ENCODE measurements at regions not wholly inside any gene's neighbourhood (a gene's known extent, or its start where the extent isn't known, plus 50 kb on each side); places are given as distances from the start of the nearest gene placed in this dataset.

DNA sequence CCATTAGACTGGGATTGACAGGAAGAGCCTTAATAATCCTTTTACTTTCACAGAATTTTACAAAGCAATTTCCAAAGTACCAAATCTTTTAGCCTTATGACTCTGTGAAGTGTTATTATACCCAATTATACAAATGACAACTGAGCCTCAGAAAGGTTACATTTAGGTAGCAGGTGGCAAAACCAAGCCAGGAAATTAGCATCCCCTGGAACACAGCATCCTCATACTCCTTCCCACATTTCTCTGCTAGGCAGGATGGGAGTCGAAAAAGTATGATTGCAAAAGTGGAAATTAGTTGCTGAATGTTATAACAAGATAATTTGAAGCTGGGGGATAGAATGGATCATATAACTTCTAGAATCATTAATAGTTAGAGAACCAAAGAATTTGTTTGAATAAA is 359.7 kb upstream of the PDGFD start:
- TF ChIP-seq POLR2AphosphoS5 (IDR thresholded peaks at IDR 0.05): no peak
- TF ChIP-seq, protein P1, sequence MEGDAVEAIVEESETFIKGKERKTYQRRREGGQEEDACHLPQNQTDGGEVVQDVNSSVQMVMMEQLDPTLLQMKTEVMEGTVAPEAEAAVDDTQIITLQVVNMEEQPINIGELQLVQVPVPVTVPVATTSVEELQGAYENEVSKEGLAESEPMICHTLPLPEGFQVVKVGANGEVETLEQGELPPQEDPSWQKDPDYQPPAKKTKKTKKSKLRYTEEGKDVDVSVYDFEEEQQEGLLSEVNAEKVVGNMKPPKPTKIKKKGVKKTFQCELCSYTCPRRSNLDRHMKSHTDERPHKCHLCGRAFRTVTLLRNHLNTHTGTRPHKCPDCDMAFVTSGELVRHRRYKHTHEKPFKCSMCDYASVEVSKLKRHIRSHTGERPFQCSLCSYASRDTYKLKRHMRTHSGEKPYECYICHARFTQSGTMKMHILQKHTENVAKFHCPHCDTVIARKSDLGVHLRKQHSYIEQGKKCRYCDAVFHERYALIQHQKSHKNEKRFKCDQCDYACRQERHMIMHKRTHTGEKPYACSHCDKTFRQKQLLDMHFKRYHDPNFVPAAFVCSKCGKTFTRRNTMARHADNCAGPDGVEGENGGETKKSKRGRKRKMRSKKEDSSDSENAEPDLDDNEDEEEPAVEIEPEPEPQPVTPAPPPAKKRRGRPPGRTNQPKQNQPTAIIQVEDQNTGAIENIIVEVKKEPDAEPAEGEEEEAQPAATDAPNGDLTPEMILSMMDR (IDR thresholded peaks at IDR 0.05): no peak

Data from upper lobe of left lung (tissue), 4 donors.